HUDEP-2 (cell line): ENCODE measurements at regions not wholly inside any gene's neighbourhood (a gene's known extent, or its start where the extent isn't known, plus 50 kb on each side); places are given as distances from the start of the nearest gene placed in this dataset.
"Not testable (repeated sequence)": the region's sequence is repeated elsewhere in the genome, so short reads cannot be mapped to it uniquely, and the experiment has no call there.

Experiments used
- DNase-seq, 76 experiments: peaks; one replicate each; lab custom pipeline; 2025; ENCODE audit not compliant: unreplicated experiment in 76 of 76; lab: John Stamatoyannopoulos, UW

- peak in 1 of 76 experiments; percentile 14 for DNase-seq
Measured at GRCh38 chr6:112502351-112503090, 155.4 kb downstream of the RFPL4B start.

DNA sequence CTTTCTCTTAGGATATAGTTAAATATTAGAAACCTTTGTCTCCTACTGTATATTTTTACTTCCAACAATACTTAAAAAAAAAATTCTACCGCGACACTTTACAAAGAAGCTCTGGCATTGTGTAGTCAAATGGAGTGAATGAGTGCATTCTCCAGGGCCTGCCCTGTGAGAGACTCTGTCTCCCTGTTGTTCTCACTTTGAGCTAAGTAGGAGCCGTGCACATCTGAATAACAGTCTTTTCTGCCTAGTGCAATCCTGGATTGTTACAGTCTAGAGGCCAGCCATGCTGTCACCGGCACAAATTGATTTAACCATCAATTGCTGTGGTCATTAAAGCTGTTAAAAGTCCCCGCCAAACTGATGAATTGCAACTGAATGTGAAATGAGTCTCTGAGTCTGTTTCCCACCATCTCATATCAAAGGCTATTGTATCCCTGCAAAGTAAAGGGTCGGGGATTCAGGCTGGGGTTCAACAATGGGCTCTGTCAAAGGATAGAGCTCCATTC, 156.0 kb downstream of the RFPL4B start:
- DNase-seq, result no peak

- DNase-seq, result no peak
Measured at GRCh38 chr6:112504621-112505020, 157.5 kb downstream of the RFPL4B start.

DNA sequence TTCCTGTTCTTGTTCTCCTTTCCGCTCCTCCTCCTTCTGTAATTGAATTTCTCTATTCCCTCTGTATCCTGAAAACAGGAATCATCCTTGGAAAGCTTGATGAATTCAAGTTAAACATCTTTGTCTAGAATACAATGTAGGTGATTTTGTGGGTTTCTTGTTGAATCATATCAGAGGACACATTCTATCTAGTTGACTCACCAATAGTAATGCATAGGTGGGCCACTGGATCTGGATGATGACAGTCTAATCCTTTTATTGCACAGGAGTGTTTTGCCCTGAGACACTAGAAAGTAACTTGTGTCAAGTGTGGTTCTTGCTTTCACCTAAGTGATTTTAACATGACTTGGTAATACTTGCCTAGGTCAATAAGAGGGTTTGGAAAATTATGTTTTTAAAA, 164.3 kb downstream of the RFPL4B start:
- no peak for DNase-seq

- no peak for DNase-seq
Measured at GRCh38 chr6:112513175-112513574, 166.0 kb downstream of the RFPL4B start.

GRCh38 chr6:112522587-112522986, 175.5 kb downstream of the RFPL4B start:
- no peak for DNase-seq

- no peak for DNase-seq
Measured at GRCh38 chr6:112524071-112524470, 176.9 kb downstream of the RFPL4B start.

DNA sequence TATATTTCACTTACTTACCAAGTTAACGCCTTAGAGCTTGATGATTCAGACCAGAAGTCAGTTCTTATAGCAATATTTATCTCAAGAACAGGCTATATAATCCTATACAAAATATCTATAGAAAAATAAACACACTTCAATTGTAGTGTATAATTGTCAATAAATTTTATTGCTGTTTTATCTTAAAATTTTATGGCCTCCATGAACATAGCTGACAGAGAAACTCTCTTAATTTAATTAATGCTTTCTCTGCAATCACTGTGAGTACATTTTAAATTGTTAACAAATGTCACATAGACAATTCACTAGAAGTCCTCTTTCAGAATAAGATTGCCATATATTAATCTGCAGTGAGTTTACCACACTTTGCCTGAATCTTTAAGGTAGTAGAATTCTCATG, 178.6 kb downstream of the RFPL4B start:
- no peak for DNase-seq

- DNase-seq, result no peak
Measured at GRCh38 chr6:112526594-112526993, 179.5 kb downstream of the RFPL4B start.

GRCh38 chr6:112528306-112528705, 181.2 kb downstream of the RFPL4B start:
- not testable (repeated sequence) for DNase-seq

DNA sequence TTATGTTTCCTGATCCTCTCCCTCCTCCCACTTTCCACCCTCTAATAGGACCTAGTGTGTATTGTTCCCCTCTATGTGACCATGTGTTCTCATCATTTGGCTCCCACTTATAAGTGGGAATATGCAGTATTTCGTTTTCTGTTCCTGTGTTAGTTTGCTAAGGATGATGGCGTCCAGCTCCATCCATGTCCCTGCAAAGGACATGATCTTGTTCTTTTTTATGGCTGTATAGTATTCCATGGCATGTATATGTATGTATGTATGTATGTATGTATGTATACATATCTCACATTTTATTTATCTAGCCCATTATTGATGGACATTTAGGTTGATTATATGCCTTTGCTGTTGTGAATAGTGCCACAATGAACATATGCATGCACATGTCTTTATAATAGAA, 188.7 kb downstream of the RFPL4B start:
- no peak for DNase-seq

DNA sequence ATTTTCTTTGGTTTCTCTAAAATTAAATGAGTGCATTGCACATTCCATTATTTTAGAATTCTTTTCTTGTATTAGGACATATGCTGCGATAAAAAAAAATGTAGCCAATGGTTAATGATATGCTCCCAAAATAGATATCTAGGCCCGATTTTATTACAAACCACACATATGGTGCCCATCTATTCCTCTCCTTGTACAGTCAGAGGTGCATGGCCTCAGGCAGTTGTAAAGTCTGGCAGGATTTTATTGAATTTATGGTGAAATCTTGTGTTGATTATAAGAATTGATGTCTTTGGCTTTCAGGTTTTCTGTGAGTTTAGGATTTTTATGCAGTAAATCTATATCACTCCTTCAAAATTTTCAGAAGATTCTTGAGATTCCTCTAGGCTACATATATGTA, 192.2 kb downstream of the RFPL4B start:
- no peak for DNase-seq

- DNase-seq, result peak in 34 of 76 experiments; percentile 2 to 58 (median 17)
Measured at GRCh38 chr6:112541847-112542246, 194.7 kb downstream of the RFPL4B start.

DNA sequence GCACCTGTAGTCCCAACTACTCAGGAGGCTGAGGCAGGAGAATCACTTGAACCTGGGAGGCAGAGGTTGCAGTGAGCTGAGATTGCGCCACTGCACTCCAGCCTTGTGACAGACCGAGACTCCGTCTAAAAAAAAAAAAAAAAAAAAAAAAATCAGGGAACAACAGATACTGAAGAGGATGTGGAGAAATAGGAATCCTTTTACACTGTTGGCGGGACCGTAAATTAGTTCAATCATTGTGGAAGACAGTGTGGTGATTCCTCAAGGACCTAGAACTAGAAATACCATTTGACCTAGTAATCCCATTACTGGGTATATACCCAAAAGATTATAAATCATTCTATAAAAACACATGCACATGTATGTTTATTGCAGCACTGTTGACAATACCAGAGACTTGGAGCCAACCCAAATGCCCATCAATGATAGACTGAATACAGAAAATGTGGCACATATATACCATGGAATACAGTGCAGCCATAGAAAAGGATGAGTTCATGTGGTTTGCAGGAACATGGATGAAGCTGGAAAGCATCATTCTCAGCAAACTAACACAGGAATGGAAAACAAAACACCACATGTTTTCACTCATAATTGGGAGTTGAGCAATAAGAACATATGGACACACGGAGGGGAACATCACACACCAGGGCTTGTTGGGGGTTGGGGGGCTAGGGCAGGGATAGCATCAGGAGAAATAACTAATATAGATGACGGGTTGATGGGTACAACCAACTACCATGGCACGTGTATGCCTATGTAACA, 200.4 kb downstream of the RFPL4B start:
- DNase-seq, result not testable (repeated sequence)

DNA sequence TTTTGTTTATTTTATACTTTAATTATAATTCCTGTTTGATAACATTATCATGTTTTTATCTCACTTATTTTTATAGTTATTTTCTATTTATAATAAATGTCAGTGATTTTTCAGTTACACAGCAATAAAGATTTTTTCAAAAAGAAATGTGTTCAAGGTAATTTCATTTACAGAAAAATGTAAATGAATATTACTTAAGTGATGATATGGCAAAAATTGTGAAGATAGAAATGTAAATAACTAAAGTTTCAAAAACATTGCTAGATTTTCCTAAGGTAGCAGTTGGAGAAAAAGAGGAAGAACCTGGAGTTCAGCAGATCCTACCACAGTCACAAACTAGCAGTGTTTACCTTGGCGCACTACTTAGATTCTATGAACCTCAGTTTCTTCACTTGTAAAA, 202.6 kb downstream of the RFPL4B start:
- no peak for DNase-seq

- DNase-seq, result no peak
Measured at GRCh38 chr6:112557435-112557834, 210.3 kb downstream of the RFPL4B start.

DNA sequence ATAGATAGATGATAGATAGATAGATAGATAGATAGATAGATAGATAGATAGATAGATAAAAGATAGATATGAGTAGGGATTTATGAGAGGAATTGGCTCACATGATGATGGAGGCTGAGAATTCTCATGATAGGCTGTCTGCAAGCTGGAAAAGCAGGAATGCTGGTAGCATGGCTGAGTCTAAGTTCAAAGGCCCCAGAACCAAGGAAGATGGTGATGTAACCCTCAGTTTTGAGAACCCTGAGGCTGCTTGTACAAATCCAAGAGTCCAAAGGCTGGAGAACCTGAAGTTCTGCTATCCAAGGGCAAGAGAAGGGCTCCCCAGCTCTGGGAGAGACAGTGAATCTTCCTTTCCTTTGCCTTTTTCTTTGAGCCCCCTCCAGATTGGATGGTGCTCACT, 210.8 kb downstream of the RFPL4B start:
- DNase-seq, result no peak

- DNase-seq, result no peak
Measured at GRCh38 chr6:112560651-112561050, 213.5 kb downstream of the RFPL4B start.

DNA sequence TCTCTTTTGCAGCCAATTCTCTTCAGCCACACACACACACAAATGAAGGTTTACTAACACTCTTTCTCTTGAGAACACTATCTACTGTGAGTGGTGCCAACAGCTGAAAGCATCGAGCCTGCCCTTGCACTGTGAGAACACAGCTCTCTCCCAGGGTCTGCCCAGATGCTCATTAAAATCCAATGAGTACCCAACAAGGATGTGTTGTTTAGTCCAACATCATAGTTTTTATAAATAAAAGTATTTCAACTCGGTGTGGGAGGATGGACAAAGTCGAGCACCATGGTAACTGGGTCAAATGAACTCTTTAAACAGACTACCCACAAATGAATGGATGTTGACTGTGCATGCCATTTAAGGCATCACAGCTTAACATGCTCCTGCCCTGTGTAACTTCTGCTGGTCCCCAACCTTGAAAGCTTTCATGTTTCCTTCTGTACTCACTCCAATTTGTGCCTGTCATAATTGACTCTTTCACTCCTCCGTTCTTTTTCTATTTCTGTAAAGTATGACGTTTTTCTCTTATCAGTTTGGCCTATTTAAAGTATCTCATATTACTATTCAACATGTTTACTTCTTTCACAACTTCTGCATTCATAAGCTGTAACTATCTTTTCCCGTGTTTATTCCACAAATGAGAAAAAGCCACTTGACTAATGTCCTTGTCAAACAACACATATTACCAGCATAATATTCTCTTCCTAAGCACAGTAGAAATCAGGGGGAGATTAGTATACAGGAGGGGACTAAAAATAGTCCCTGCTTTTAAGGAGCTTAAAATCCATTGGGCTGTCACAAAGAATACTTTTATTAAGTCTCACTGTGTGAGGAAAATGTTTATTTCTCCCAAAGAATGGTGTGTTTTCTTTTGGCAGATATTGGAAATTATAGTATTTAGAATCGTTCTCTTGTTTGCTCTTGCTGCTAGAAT, 215.4 kb downstream of the RFPL4B start:
- DNase-seq, result no peak

DNA sequence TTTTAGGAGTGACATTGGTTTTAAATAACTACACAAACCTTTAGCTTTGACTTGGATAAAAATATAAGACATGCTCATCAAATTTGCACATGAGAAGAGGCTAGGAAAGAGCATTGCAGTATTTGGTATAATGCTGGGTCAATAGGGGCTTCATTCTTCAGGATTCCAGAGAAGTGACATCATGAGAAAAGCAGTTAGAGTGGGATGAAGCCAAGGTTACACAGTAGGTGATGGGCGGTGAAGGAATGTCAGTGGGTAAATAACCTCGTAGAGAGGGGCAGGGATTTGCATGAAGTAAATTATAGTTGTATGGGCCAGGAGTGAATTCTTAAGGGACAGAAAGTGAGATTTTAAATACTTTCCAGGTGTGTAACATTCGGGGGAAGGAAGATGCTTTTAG, 216.2 kb downstream of the RFPL4B start:
- DNase-seq, result no peak

DNA sequence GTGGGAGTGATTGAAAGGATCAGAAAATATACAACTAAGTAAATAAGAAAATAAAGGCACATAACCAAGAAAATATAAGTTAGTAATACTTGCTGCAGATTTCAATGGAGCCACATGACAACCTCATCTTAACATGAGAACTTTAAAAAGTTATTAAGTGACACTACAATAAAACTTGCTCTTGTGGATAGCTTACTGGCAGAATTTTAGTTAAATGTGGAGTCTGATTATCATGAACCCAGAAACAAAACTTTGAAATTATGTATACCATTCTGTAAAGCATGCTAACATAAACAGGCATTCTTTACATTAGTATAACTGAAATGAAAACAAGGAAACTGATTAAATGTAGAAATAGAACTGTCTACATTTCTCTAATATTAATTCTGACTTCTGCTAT, 220.9 kb downstream of the RFPL4B start:
- no peak for DNase-seq
